ENCODE measurements at regions not wholly inside any gene's neighbourhood (a gene's known extent, or its start where the extent isn't known, plus 50 kb on each side); places are given as distances from the start of the nearest gene placed in this dataset.

- DNase-seq (no peak), FAIRE-seq (no peak)
- Histone ChIP-seq H3K36me3 (ENCODE audit: control insufficient read depth in 3 of 3, insufficient read depth in 2 of 3, low read depth in 1 of 3, low read length in 3 of 3) (no peaks in the 10 kb centered on the region), H3K9me3 (ENCODE audit: control insufficient read depth in 2 of 2, insufficient read depth in 1 of 2, low read depth in 1 of 2, low read length in 1 of 2) (no peaks in the 10 kb centered on the region), H3K4me3 (ENCODE audit: low read depth in 1 of 3, low read length in 3 of 3) (no peak overlapping the region), H3K4me1 (ENCODE audit: control insufficient read depth in 3 of 3, insufficient read depth in 2 of 3, low read depth in 1 of 3, low read length in 2 of 3) (no peaks in the 10 kb centered on the region), H3K27me3 (ENCODE audit: control insufficient read depth in 3 of 3, insufficient read depth in 3 of 3, low read length in 3 of 3) (no peaks in the 10 kb centered on the region), H3K27ac (ENCODE audit: low read depth in 1 of 3, low read length in 2 of 3) (no peak overlapping the region)
Measured at GRCh38 chr3:112741983-112742382, 101.0 kb upstream of the CCDC80 start.

DNA sequence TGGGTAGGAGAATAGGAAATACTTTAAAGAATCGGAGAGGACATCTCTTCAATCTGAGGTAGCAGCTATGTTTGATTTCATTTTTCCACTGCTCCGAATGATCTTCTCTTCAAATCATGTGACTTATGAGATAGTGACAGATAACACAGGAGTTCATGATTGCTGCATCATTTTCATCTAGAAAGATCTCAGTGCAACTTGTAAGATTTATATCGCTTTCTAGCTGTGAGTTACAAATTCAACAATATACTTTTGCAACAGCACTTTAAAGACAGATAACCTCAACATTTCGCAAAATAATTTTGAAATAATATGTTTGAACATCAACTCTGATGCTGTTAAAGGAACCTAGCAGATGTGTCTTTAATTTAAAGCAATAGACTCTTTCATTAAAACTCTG is 99.9 kb upstream of the CCDC80 start:
- 83 to 86% (median 83%) methylated on average over 4 of the region's 4 CpGs for WGBS, 3 donors

DNA sequence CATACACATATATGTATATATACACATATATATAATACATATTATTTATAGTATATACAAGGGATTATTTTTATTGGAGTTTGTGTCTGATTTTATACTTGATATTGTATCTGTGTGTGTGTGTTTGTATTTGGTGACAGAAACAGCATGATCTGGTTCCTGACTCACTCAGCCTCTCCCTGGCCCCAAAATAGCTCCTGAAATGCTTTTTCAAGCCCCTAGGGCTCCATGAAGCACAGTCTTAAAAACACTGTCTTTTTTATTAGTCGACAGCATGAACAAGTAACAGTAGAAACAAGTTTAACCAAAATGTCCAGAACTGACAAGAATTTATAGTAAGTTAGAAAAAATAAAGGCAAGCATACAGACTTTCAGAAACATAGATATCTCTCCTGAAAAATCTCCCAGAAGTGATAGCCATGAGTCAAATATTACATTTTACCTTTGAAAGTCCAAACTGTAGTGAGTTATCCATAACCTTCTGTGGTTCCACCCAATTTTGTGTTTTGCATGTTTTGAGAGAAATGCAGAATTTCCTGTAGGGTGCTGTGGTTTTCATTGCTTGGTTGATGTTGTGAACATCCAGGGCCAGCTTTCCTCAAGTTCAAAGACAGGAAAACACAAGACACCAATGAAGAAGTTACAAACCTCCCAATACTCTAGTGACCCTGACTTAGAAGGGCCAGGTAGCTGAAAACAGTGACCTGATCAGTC is 98.5 kb upstream of the CCDC80 start:
- Histone ChIP-seq H3K9me3 (ENCODE audit: control insufficient read depth in 2 of 2, insufficient read depth in 1 of 2, low read depth in 1 of 2, low read length in 1 of 2) (no peaks in the 10 kb centered on the region), H3K36me3 (ENCODE audit: control insufficient read depth in 3 of 3, insufficient read depth in 2 of 3, low read depth in 1 of 3, low read length in 3 of 3) (no peaks in the 10 kb centered on the region), H3K4me1 (ENCODE audit: control insufficient read depth in 3 of 3, insufficient read depth in 2 of 3, low read depth in 1 of 3, low read length in 2 of 3) (no peaks in the 10 kb centered on the region), H3K27me3 (ENCODE audit: control insufficient read depth in 3 of 3, insufficient read depth in 3 of 3, low read length in 3 of 3) (no peaks in the 10 kb centered on the region), H3K27ac (ENCODE audit: low read depth in 1 of 3, low read length in 2 of 3) (no peak overlapping the region), H3K4me3 (ENCODE audit: low read depth in 1 of 3, low read length in 3 of 3) (no peak overlapping the region)
- DNase-seq (no peak), FAIRE-seq (no peak)
- WGBS, 3 donors, result 73 to 85% (median 81%) methylated on average over 1 of the region's 1 CpG

More for the DNA sequence above, 99.9 kb upstream of the CCDC80 start:
- Histone ChIP-seq H3K36me3 (ENCODE audit: control insufficient read depth in 3 of 3, insufficient read depth in 2 of 3, low read depth in 1 of 3, low read length in 3 of 3) (no peaks in the 10 kb centered on the region), H3K27me3 (ENCODE audit: control insufficient read depth in 3 of 3, insufficient read depth in 3 of 3, low read length in 3 of 3) (no peaks in the 10 kb centered on the region), H3K9me3 (ENCODE audit: control insufficient read depth in 2 of 2, insufficient read depth in 1 of 2, low read depth in 1 of 2, low read length in 1 of 2) (no peaks in the 10 kb centered on the region), H3K4me1 (ENCODE audit: control insufficient read depth in 3 of 3, insufficient read depth in 2 of 3, low read depth in 1 of 3, low read length in 2 of 3) (no peaks in the 10 kb centered on the region), H3K27ac (ENCODE audit: low read depth in 1 of 3, low read length in 2 of 3) (no peak overlapping the region), H3K4me3 (ENCODE audit: low read depth in 1 of 3, low read length in 3 of 3) (no peak overlapping the region)
- DNase-seq (no peak), FAIRE-seq (no peak)

DNA sequence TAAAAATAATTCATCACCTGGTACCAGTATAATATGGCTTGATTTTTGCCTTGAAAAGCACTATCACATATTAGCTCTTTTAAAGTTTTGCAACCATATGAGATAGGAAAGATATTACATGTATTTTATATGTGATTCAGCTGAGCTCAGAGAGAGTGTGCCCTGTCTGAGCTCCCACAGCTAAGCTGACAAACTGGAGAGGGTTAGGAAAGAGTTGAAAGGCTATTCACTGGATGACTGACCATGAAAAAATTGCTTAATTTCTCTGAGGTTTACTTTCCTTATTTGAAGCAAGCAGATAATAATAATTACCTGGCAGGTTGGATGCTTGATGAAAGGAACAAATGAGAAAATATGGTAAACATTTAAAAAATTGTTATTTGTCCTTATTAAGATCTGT is 97.4 kb upstream of the CCDC80 start:
- Histone ChIP-seq H3K27ac (ENCODE audit: low read depth in 1 of 3, low read length in 2 of 3) (no peak overlapping the region), H3K4me1 (ENCODE audit: control insufficient read depth in 3 of 3, insufficient read depth in 2 of 3, low read depth in 1 of 3, low read length in 2 of 3) (no peaks in the 10 kb centered on the region), H3K4me3 (ENCODE audit: low read depth in 1 of 3, low read length in 3 of 3) (no peak overlapping the region), H3K36me3 (ENCODE audit: control insufficient read depth in 3 of 3, insufficient read depth in 2 of 3, low read depth in 1 of 3, low read length in 3 of 3) (no peaks in the 10 kb centered on the region), H3K27me3 (ENCODE audit: control insufficient read depth in 3 of 3, insufficient read depth in 3 of 3, low read length in 3 of 3) (no peaks in the 10 kb centered on the region), H3K9me3 (ENCODE audit: control insufficient read depth in 2 of 2, insufficient read depth in 1 of 2, low read depth in 1 of 2, low read length in 1 of 2) (no peaks in the 10 kb centered on the region)
- no peak for DNase-seq
- no peak for FAIRE-seq

DNA sequence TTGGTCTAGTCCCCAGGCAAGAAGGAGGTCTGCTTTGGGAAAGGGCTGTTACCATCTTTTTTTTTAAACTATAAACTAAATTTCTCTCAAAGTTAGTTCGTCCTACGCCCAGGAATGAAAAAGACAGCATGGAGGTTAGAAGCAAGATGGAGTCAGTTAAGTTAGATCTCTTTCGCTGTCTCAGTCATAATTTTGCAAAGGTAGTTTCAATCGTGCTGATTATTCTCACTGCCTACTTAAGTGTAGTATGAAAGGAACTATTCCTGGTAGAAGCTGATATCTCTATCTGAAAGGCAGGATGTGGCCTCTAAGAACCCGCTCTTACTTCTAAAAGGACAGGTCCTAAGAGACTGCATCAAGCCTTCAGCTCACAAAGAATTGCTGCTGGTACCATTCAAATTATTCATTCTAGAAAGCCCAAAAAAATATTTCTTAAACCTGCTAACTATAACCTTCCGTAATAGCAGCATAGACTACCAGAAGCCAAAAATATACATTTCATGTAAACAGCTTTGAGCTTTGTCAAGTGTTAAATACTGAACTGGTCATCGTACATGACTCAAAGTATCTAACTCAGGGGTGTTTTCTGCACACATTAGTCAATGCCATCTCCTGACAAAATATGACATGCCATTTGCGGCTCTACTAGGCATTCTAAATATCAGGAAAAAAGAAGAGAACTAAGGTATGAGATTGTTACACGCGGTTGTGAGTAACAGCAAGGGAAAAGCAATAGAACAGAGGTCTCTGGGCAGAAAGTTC is 96.0 kb upstream of the CCDC80 start:
- H3K4me1 ChIP-seq (ENCODE audit: control insufficient read depth in 3 of 3, insufficient read depth in 2 of 3, low read depth in 1 of 3, low read length in 2 of 3), result no peaks in the 10 kb centered on the region
- no peak overlapping the region for H3K27ac ChIP-seq (ENCODE audit: low read depth in 1 of 3, low read length in 2 of 3)
- peak in 1 of 2 donors; percentile 16 for DNase-seq
- H3K9me3 ChIP-seq (ENCODE audit: control insufficient read depth in 2 of 2, insufficient read depth in 1 of 2, low read depth in 1 of 2, low read length in 1 of 2), result no peaks in the 10 kb centered on the region
- no peaks in the 10 kb centered on the region for H3K36me3 ChIP-seq (ENCODE audit: control insufficient read depth in 3 of 3, insufficient read depth in 2 of 3, low read depth in 1 of 3, low read length in 3 of 3)
- FAIRE-seq, result no peak
- H3K27me3 ChIP-seq (ENCODE audit: control insufficient read depth in 3 of 3, insufficient read depth in 3 of 3, low read length in 3 of 3), result no peaks in the 10 kb centered on the region
- 86 to 89% (median 86%) methylated on average over 10 of the region's 10 CpGs for WGBS, 3 donors
- no peak overlapping the region for H3K4me3 ChIP-seq (ENCODE audit: low read depth in 1 of 3, low read length in 3 of 3)

- FAIRE-seq (no peak), DNase-seq (no peak)
- Histone ChIP-seq H3K27ac (ENCODE audit: low read depth in 1 of 3, low read length in 2 of 3) (no peak overlapping the region), H3K4me3 (ENCODE audit: low read depth in 1 of 3, low read length in 3 of 3) (no peak overlapping the region), H3K36me3 (ENCODE audit: control insufficient read depth in 3 of 3, insufficient read depth in 2 of 3, low read depth in 1 of 3, low read length in 3 of 3) (no peaks in the 10 kb centered on the region), H3K4me1 (ENCODE audit: control insufficient read depth in 3 of 3, insufficient read depth in 2 of 3, low read depth in 1 of 3, low read length in 2 of 3) (no peaks in the 10 kb centered on the region), H3K9me3 (ENCODE audit: control insufficient read depth in 2 of 2, insufficient read depth in 1 of 2, low read depth in 1 of 2, low read length in 1 of 2) (no peaks in the 10 kb centered on the region), H3K27me3 (ENCODE audit: control insufficient read depth in 3 of 3, insufficient read depth in 3 of 3, low read length in 3 of 3) (no peaks in the 10 kb centered on the region)
- WGBS, 3 donors, result 72 to 75% (median 74%) methylated on average over 5 of the region's 5 CpGs
Measured at GRCh38 chr3:112736386-112736785, 95.4 kb upstream of the CCDC80 start.

DNA sequence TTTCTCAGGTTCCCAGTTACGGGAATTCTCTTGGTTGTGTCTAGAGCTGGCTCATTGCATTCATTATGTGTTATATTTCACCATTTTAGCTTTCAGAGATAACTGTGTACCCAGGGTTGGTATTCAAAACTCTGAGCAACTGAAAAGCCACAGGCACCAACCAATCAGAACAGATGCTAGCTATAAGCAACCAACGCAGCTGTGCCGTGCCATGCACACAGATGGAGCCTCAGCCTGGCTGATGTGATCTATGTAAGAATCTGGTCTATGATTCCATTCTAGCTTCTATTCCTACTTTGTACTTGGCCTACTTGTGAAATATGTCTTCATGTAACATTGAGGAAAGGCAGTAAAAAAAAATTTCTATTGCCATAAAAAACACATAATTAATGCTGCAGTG is 95.0 kb upstream of the CCDC80 start:
- DNase-seq (no peak), FAIRE-seq (no peak)
- Histone ChIP-seq H3K4me1 (ENCODE audit: control insufficient read depth in 3 of 3, insufficient read depth in 2 of 3, low read depth in 1 of 3, low read length in 2 of 3) (no peaks in the 10 kb centered on the region), H3K27me3 (ENCODE audit: control insufficient read depth in 3 of 3, insufficient read depth in 3 of 3, low read length in 3 of 3) (no peaks in the 10 kb centered on the region), H3K4me3 (ENCODE audit: low read depth in 1 of 3, low read length in 3 of 3) (no peak overlapping the region), H3K9me3 (ENCODE audit: control insufficient read depth in 2 of 2, insufficient read depth in 1 of 2, low read depth in 1 of 2, low read length in 1 of 2) (no peaks in the 10 kb centered on the region), H3K36me3 (ENCODE audit: control insufficient read depth in 3 of 3, insufficient read depth in 2 of 3, low read depth in 1 of 3, low read length in 3 of 3) (no peaks in the 10 kb centered on the region), H3K27ac (ENCODE audit: low read depth in 1 of 3, low read length in 2 of 3) (no peak overlapping the region)
- 75 to 84% (median 78%) methylated on average over 3 of the region's 3 CpGs for WGBS, 3 donors

- Histone ChIP-seq H3K9me3 (ENCODE audit: control insufficient read depth in 2 of 2, insufficient read depth in 1 of 2, low read depth in 1 of 2, low read length in 1 of 2) (no peaks in the 10 kb centered on the region), H3K27ac (ENCODE audit: low read depth in 1 of 3, low read length in 2 of 3) (no peak overlapping the region), H3K36me3 (ENCODE audit: control insufficient read depth in 3 of 3, insufficient read depth in 2 of 3, low read depth in 1 of 3, low read length in 3 of 3) (no peaks in the 10 kb centered on the region), H3K4me1 (ENCODE audit: control insufficient read depth in 3 of 3, insufficient read depth in 2 of 3, low read depth in 1 of 3, low read length in 2 of 3) (no peaks in the 10 kb centered on the region), H3K27me3 (ENCODE audit: control insufficient read depth in 3 of 3, insufficient read depth in 3 of 3, low read length in 3 of 3) (no peaks in the 10 kb centered on the region), H3K4me3 (ENCODE audit: low read depth in 1 of 3, low read length in 3 of 3) (no peak overlapping the region)
- DNase-seq (peak; percentile 56 to 69), FAIRE-seq (no peak)
- 59 to 68% (median 61%) methylated on average over 12 of the region's 12 CpGs for WGBS, 3 donors
Measured at GRCh38 chr3:112734736-112735350, 93.9 kb upstream of the CCDC80 start.
